ENCODE measurements at regions not wholly inside any gene's neighbourhood (a gene's known extent, or its start where the extent isn't known, plus 50 kb on each side); places are given as distances from the start of the nearest gene placed in this dataset.

DNA sequence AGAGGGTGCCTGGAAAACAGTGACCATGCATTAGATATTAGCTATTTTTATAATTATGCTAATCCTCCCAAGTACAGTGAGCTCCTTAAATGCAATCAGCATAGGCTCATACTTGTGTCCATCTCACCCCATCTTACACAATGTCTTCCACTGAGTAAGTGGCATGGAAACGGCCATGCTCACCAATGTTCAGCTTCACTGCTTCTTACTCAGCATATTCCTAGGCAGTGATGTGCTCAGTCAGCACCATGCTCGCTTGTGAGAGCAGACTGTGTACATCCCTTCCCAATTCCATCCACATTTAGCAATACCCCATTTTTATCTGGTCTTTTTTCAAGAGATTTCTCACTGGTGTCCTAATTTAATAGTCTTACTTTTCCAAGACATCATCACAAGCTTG, 454.8 kb upstream of the SOX9 start:
- no peak for DNase-seq
- Mint-ChIP-seq H3K4me1 (no peaks in the 10 kb centered on the region), H3K4me3 (no peak overlapping the region), H3K9me3 (peaks cover 4% of the 10 kb centered on the region), H3K36me3 (ENCODE audit: low read depth) (no peaks in the 10 kb centered on the region), H3K27ac (no peak overlapping the region), H3K27me3 (no peaks in the 10 kb centered on the region)
- ChIA-PET CTCF (interaction anchor here (0.7 kb wide), 1 partner anchor 9 kb away, joined by 3 read pairs; no protein-coding TSS in a partner anchor), POLR2A (no interaction called here)

DNA sequence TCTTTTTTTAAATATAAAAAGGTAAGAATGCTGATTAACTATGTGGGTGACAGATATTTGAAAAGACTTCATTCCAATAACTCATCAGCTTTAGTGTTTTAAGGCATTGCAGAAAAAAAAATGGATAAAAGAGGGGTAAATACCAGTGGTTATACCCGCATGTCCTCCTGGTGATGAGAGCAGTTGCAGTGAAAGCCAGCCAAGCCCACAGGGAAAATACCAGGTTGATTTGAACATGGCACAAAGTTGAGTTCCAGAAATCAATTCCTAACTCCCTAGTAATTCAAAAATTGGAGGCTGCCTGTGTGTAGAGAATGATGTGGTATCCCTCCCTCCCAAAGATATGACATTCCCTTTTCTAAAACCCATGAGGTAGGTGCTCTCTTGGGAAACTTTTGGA, 453.2 kb upstream of the SOX9 start:
- Mint-ChIP-seq H3K27ac (no peak overlapping the region), H3K4me1 (no peaks in the 10 kb centered on the region), H3K27me3 (no peaks in the 10 kb centered on the region), H3K4me3 (no peak overlapping the region), H3K36me3 (ENCODE audit: low read depth) (no peaks in the 10 kb centered on the region), H3K9me3 (peaks cover 4% of the 10 kb centered on the region)
- no peak for DNase-seq
- POLR2A ChIA-PET, result no interaction called here
- CTCF ChIA-PET, result no interaction called here

DNA sequence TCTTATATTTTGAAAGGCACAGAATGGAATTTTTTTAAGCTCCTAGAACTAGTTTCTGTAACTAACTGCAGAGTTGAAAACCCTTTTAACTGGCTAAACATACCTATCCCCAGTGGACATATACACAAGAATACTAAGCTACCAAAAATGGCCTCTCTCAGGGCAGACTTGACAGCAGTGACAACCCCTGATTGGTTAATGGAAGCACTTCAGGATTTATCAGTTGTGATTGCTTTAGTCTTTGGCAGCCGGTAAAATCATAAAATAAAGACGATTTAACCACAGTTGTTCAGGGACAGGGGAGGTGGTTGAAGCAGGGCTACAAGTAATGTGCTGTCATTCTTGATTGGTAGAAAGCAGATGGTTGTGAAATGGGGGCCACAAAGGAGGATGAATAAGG, 452.0 kb upstream of the SOX9 start:
- H3K36me3 Mint-ChIP-seq (ENCODE audit: low read depth), result no peaks in the 10 kb centered on the region
- no peaks in the 10 kb centered on the region for H3K4me1 Mint-ChIP-seq
- no peak overlapping the region for H3K4me3 Mint-ChIP-seq
- POLR2A ChIA-PET, result no interaction called here
- CTCF ChIA-PET, result no interaction called here
- no peaks in the 10 kb centered on the region for H3K27me3 Mint-ChIP-seq
- peaks cover 4% of the 10 kb centered on the region for H3K9me3 Mint-ChIP-seq
- no peak for DNase-seq
- H3K27ac Mint-ChIP-seq, result no peak overlapping the region

DNA sequence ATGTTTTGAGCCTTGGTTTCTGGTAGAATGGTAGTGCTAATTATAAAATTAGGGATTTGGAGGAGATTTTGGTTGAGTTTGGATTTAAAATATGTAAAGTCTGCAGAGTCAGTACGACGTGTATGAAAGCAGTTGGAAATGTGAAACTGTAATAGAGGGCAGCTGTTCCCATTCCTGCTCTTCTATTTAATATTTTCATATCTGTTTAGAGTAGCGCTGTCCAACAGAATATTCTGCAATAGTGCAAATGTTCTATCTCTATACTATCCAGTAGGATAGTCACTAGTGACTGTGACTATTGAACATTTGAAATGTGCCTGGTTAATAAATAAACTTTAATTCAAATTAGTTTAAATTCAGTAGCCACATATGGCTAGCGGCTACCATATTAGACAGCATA, 443.4 kb upstream of the SOX9 start:
- H3K4me1 Mint-ChIP-seq, result no peaks in the 10 kb centered on the region
- H3K9me3 Mint-ChIP-seq, result peaks cover 3% of the 10 kb centered on the region
- no peaks in the 10 kb centered on the region for H3K36me3 Mint-ChIP-seq (ENCODE audit: low read depth)
- ChIA-PET CTCF (no interaction called here), POLR2A (no interaction called here)
- DNase-seq, result no peak
- no peak overlapping the region for H3K4me3 Mint-ChIP-seq
- H3K27ac Mint-ChIP-seq, result no peak overlapping the region
- H3K27me3 Mint-ChIP-seq, result no peaks in the 10 kb centered on the region

DNA sequence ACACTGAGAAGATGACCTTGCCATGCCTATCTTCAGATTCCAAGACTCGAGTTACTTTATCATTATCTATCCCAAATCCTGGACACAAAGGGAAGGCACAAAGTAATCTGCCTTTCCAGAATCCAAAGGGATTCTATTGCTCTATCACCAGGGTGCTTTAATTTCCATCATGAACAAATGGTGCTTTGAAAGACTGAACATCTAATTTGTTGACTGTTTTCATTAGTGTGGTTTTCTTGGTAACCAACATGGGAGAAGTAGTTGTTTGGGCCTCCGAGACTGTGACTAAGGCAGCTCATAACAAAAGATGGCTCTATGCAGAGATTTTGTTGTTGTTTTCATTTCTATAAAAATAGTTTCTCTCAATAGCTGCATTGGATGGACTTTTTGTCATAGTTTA, 441.0 kb upstream of the SOX9 start:
- Mint-ChIP-seq H3K27ac (no peak overlapping the region), H3K4me1 (no peaks in the 10 kb centered on the region), H3K9me3 (peaks cover 6% of the 10 kb centered on the region), H3K27me3 (no peaks in the 10 kb centered on the region), H3K4me3 (no peak overlapping the region), H3K36me3 (ENCODE audit: low read depth) (no peaks in the 10 kb centered on the region)
- no peak for DNase-seq
- CTCF ChIA-PET, result no interaction called here
- POLR2A ChIA-PET, result no interaction called here

DNA sequence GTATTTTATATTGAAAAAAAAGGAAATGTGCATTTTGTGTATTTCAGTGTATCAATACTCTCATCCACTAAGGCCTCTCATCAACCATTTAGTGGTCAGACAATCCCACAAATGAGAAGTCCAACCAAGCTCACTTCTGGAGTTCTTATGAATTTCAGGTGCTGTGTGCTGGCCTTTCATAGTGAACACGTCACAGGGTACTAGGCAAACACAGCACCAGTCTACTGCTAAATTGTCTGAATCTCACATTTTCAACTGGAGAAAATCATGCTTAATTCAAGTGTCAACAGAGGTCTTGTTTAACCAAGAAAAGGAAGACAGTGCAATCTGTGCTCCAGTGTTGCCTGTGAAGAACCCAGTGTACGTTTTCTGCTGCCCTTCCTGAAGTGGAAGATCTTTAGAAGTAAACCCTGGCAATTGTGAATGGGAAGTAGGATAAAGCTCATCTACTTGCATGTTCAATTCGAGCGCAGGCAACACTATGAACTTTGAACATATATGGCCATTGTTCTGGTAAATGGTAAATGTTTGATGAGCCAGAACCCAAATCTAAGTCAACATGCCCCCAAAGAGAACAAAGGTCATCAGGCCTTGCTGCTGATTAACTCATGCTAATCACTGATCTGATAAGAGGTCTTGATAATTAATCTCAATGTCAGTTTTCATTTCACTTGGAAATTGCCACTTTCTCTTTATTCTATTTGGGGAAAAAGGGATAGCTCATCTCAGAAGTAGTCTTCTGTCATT, 439.2 kb upstream of the SOX9 start:
- Mint-ChIP-seq H3K36me3 (ENCODE audit: low read depth) (no peaks in the 10 kb centered on the region), H3K27ac (no peak overlapping the region), H3K27me3 (no peaks in the 10 kb centered on the region), H3K9me3 (peaks cover 8% of the 10 kb centered on the region), H3K4me3 (no peak overlapping the region), H3K4me1 (no peaks in the 10 kb centered on the region)
- ChIA-PET CTCF (no interaction called here), POLR2A (no interaction called here)
- DNase-seq, result no peak

DNA sequence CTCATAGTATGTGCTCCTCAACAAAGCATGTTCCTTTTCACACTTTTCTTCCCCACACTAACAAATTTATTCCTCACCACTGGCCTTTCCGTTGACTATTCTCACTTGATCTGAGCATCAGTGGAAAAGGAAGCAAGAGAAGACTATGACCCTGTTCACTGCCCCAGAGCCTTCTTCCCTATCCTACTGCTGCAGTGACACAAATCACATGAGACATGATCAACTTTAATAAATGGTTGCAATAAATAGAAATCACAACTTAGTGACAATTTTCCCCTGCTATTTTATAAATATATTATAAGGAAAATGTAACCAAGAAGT, 438.7 kb upstream of the SOX9 start:
- ChIA-PET CTCF (no interaction called here), POLR2A (no interaction called here)
- DNase-seq, result no peak
- Mint-ChIP-seq H3K4me1 (no peaks in the 10 kb centered on the region), H3K36me3 (ENCODE audit: low read depth) (no peaks in the 10 kb centered on the region), H3K9me3 (peaks cover 8% of the 10 kb centered on the region), H3K27ac (no peak overlapping the region), H3K27me3 (no peaks in the 10 kb centered on the region), H3K4me3 (no peak overlapping the region)

DNA sequence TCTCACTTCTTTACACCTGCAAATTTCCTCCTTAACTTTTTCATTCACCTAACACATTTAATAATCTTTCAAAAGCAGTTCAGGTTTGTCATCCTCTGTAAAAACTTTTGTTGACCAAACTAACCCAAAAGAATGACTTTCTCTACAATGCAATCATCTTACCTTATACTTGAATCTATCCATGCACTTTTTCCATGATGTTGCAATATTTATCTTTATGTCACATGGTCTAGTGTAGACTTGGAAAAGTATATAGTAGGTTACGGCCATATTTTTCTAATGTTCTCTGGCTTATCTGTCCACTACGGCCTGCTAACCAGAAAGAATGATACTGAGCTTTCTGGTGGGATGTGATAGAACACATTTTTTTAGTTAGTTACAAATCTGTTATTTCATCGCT, 431.0 kb upstream of the SOX9 start:
- H3K9me3 Mint-ChIP-seq, result peaks cover 6% of the 10 kb centered on the region
- no peak for DNase-seq
- H3K4me3 Mint-ChIP-seq, result no peak overlapping the region
- POLR2A ChIA-PET, result no interaction called here
- no peak overlapping the region for H3K27ac Mint-ChIP-seq
- CTCF ChIA-PET, result no interaction called here
- H3K4me1 Mint-ChIP-seq, result no peaks in the 10 kb centered on the region
- H3K27me3 Mint-ChIP-seq, result no peaks in the 10 kb centered on the region
- no peaks in the 10 kb centered on the region for H3K36me3 Mint-ChIP-seq (ENCODE audit: low read depth)

DNA sequence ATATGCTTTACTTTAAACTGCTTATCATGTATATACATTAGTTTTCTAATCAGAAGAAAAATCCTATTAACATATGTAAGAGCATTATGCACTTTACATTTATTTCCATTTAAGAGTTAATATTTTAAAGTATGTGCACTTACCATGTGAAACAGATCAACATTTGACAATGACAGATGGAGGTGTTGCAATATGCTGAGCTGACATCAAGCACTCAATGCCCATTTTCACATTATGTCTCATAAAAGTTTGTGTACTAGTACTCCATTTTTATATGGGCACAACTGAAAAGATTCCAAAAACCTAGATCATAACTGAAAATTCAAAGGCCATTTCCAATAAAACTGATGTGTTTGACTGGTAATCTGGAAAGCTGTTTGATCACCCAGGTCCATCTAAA, 420.9 kb upstream of the SOX9 start:
- Mint-ChIP-seq H3K9me3 (peaks cover 22% of the 10 kb centered on the region), H3K27me3 (no peaks in the 10 kb centered on the region), H3K27ac (no peak overlapping the region), H3K4me1 (no peaks in the 10 kb centered on the region), H3K4me3 (no peak overlapping the region), H3K36me3 (ENCODE audit: low read depth) (no peaks in the 10 kb centered on the region)
- CTCF ChIA-PET, result no interaction called here
- DNase-seq, result no peak
- POLR2A ChIA-PET, result no interaction called here

DNA sequence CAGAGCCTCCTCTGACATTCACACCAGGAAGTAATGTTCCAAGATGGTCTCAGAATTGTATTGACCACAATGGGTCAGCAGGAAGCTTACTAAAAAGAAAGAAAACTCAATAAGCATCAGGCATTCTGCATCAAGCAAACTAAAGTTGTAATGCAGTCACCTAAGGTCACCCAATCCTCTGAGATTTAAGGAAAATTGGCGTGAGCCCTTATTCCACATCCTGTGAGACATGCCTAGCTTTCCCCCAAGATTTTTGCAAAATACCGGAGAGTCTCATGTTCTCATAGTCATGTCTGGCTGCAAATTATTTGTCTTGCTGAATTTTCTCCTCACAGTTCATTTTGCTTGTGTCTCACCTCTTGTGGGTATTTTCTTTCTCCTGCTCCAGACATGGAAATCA, 417.1 kb upstream of the SOX9 start:
- H3K27ac Mint-ChIP-seq, result no peak overlapping the region
- no peak overlapping the region for H3K4me3 Mint-ChIP-seq
- ChIA-PET POLR2A (no interaction called here), CTCF (no interaction called here)
- DNase-seq, result no peak
- H3K4me1 Mint-ChIP-seq, result no peaks in the 10 kb centered on the region
- no peaks in the 10 kb centered on the region for H3K36me3 Mint-ChIP-seq (ENCODE audit: low read depth)
- no peaks in the 10 kb centered on the region for H3K27me3 Mint-ChIP-seq
- H3K9me3 Mint-ChIP-seq, result peaks cover 21% of the 10 kb centered on the region

DNA sequence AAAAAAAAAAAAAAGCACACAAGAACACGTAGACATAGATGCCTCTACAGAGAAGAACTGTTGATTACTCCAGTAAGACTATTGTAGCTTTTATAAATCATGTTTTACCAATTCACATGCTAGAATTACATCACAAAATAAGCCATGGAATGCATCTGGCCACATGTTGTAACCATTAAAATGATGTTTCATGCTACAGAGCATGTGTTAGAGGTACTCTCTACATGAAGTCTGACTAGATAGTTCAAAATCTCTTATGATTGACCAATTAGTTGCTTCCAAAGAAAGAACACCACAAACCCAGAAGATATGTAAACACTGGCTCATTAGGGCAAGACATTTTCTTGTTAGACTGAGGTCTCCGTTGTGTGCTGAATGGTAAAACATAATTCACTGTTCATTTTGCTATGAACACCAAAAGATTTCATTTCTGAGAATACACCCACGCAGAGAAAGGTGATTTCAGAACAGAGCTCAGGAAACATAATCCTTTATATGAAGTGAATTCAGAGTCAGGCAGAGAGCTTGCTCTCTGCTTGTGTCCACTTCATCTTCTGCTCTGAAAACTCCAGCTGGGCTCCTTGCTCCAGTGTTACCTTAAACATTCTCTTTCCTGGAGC, 411.4 kb upstream of the SOX9 start:
- POLR2A ChIA-PET, result no interaction called here

DNA sequence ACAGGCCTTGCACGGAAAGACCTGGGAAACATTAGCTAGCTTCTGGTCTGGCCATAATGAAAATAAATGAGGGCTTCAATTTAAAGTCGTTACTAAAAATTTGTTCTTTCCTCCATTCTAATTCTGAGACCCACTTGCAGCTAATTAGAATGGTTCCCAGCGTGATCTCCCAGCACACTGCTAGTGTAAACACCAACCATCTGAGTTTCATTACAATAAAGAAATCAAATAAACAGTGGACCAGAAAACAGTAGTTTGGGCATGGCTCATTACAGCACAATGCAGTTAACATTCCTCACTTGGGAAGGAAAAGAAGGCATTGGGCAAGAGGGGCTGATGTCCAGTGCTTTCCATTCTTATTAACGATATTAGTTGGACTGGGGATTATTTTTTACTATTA, 410.9 kb upstream of the SOX9 start:
- H3K4me3 Mint-ChIP-seq, result no peak overlapping the region
- DNase-seq, result no peak
- no peak overlapping the region for H3K27ac Mint-ChIP-seq
- CTCF ChIA-PET, result no interaction called here
- no peaks in the 10 kb centered on the region for H3K36me3 Mint-ChIP-seq (ENCODE audit: low read depth)
- H3K9me3 Mint-ChIP-seq, result peaks cover 4% of the 10 kb centered on the region
- H3K27me3 Mint-ChIP-seq, result no peaks in the 10 kb centered on the region
- POLR2A ChIA-PET, result no interaction called here
- H3K4me1 Mint-ChIP-seq, result no peaks in the 10 kb centered on the region

More for the DNA sequence above, 411.4 kb upstream of the SOX9 start:
- no peaks in the 10 kb centered on the region for H3K36me3 Mint-ChIP-seq (ENCODE audit: low read depth)
- H3K27me3 Mint-ChIP-seq, result no peaks in the 10 kb centered on the region
- H3K4me3 Mint-ChIP-seq, result no peak overlapping the region
- no peak for DNase-seq
- H3K27ac Mint-ChIP-seq, result no peak overlapping the region
- no peaks in the 10 kb centered on the region for H3K4me1 Mint-ChIP-seq
- H3K9me3 Mint-ChIP-seq, result peaks cover 6% of the 10 kb centered on the region
- CTCF ChIA-PET, result no interaction called here

DNA sequence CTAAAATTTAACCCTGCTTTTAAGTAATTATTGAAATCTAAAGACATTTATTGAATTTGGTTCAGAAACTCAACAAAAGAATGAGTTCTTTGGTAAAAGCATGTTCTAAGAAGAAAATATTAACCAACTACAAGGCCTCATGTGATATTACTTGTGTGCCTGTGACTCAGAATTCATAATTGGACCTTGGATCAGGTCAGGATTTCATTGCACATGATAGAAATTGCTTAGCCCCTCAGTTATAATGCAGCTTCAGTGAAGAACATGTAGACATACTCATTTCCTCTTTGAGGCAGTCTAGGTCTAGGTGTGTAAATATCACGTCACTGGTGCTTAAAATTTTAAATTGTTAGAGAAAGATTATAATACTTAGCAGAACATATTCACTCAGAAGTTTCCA, 410.0 kb upstream of the SOX9 start:
- no peak overlapping the region for H3K4me3 Mint-ChIP-seq
- ChIA-PET POLR2A (no interaction called here), CTCF (no interaction called here)
- H3K27ac Mint-ChIP-seq, result no peak overlapping the region
- H3K9me3 Mint-ChIP-seq, result peaks cover 9% of the 10 kb centered on the region
- H3K36me3 Mint-ChIP-seq (ENCODE audit: low read depth), result no peaks in the 10 kb centered on the region
- H3K4me1 Mint-ChIP-seq, result no peaks in the 10 kb centered on the region
- H3K27me3 Mint-ChIP-seq, result no peaks in the 10 kb centered on the region
- DNase-seq, result no peak

DNA sequence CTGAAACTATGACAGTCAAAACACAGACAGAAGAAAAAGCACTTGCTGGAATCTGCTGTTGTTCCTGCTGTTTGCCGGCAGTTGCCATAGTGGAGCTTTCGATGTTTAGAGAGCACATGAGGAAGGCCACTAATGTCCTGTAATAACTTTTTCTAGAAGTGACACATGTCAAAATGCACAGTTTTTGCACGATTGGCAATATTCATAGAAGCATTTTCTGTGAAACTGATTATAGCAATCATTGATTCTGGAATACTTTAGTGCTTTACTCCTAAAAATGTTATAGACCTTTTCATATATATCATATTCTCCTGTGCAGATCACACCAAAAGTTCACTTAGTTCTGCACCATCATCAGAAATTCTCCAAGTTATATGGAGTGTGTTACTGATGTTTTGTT, 407.0 kb upstream of the SOX9 start:
- Mint-ChIP-seq H3K4me3 (no peak overlapping the region), H3K27me3 (no peaks in the 10 kb centered on the region), H3K4me1 (no peaks in the 10 kb centered on the region), H3K9me3 (peaks cover 18% of the 10 kb centered on the region), H3K27ac (no peak overlapping the region), H3K36me3 (ENCODE audit: low read depth) (no peaks in the 10 kb centered on the region)
- no peak for DNase-seq
- ChIA-PET CTCF (no interaction called here), POLR2A (no interaction called here)
